Upper lobe of left lung (tissue), 6 donors: ENCODE measurements at regions not wholly inside any gene's neighbourhood (a gene's known extent, or its start where the extent isn't known, plus 50 kb on each side); places are given as distances from the start of the nearest gene placed in this dataset.
A peak's percentile ranks its signal among the peaks of the same experiment; 100 is the strongest.

Experiments
- ATAC-seq, 2 donors: fragments of 200-7000 bp; cut with Tn5 transposase; one replicate each; pipeline ENCODE4 v1.9.1; 2022; ENCODE audit warnings: mild to moderate bottlenecking in 2 of 2, moderate library complexity in 2 of 2; ENCODE audit not compliant: low FRiP score in 2 of 2
- DNase-seq, 2 donors: peaks; one replicate each; pipeline ENCODE4 v3.0.0-alpha.2; 2019 to 2020
- H3K27ac ChIP-seq, 4 donors: fragments of 200-600 bp; sonication (generic); one replicate each; pipeline ENCODE4 v1.5.1; 2016 to 2019
- H3K27me3 ChIP-seq, 4 donors: fragments of 200-600 bp; sonication (generic); one replicate each; pipeline ENCODE4 v1.5.1; 2017 to 2019
- H3K36me3 ChIP-seq, 4 donors: fragments of 200-600 bp; sonication (generic); one replicate each; pipeline ENCODE4 v1.5.1; 2016 to 2019
- H3K4me1 ChIP-seq, 4 donors: fragments of 200-600 bp; sonication (generic); one replicate each; pipeline ENCODE4 v1.5.1; 2018 to 2019
- H3K4me3 ChIP-seq, 4 donors: fragments of 200-600 bp; sonication (generic); one replicate each; pipeline ENCODE4 v1.5.1; 2017 to 2019; ENCODE audit warnings: mild to moderate bottlenecking in 2 of 4, moderate library complexity in 1 of 4
- H3K9me3 ChIP-seq, 4 donors: fragments of 200-600 bp; sonication (generic); one replicate each; pipeline ENCODE4 v1.5.1; 2018 to 2019
- CTCF ChIP-seq, 6 experiments: fragments of 450-650 bp in 4 of 6; fragments of 200-600 bp in 2 of 6; sonication (generic) in 2 of 6; IDR thresholded peaks; one replicate each; pipeline ENCODE4 v1.5.1; 2016 to 2019; ENCODE audit warnings: antibody characterized with exemption in 6 of 6
- EP300 ChIP-seq, 4 donors: sonication (generic); formaldehyde crosslinking; IDR thresholded peaks; one replicate each; pipeline ENCODE4 v1.5.1; 2017; ENCODE audit warnings: antibody characterized with exemption in 4 of 4, control low read depth in 2 of 4
- POLR2A ChIP-seq, 4 donors: fragments of 450-650 bp; IDR thresholded peaks; one replicate each; pipeline ENCODE4 v1.5.1; 2016 to 2017; ENCODE audit warnings: antibody characterized with exemption in 4 of 4, mild to moderate bottlenecking in 2 of 4
- POLR2AphosphoS5 ChIP-seq, 2 donors: sonication (generic); formaldehyde crosslinking; IDR thresholded peaks; one replicate each; pipeline ENCODE4 v1.5.1; 2017; ENCODE audit warnings: antibody characterized with exemption in 2 of 2
- WGBS, 2 donors: methylation state at CpG; one replicate each; pipeline ENCODE4 v1.1.5; 2017 to 2018; 5-methylcytosine and 5-hydroxymethylcytosine counted together
- donor health status: DM: no; HTN: no; CAD: no; lungs with moderate emphysema.
- donor health status: DM: no; HTN: yes; CAD: no; lungs with severe emphysema.

- no peak overlapping the region for H3K4me3 ChIP-seq
- no peaks in the 10 kb centered on the region for H3K9me3 ChIP-seq
- H3K27ac ChIP-seq, result no peak overlapping the region
- TF ChIP-seq CTCF (IDR thresholded peaks at IDR 0.05), result no peak
- TF ChIP-seq POLR2AphosphoS5 (IDR thresholded peaks at IDR 0.05), result no peak
- no peak for TF ChIP-seq POLR2A (IDR thresholded peaks at IDR 0.05)
- no peak for TF ChIP-seq EP300 (IDR thresholded peaks at IDR 0.05)
- H3K36me3 ChIP-seq, result no peaks in the 10 kb centered on the region
- no peaks in the 10 kb centered on the region for H3K27me3 ChIP-seq
- WGBS, 2 donors, result 90 to 91% methylated on average over 4 of the region's 4 CpGs
- H3K4me1 ChIP-seq, result peaks cover 27 to 32% (median 31%) of the 10 kb centered on the region in 4 donors
- DNase-seq (no peak), ATAC-seq (no peak)
These were observed 58.6 kb upstream of the AFF3 start for GRCh38 chr2:100200985-100201384.

- Histone ChIP-seq H3K9me3 (no peaks in the 10 kb centered on the region), H3K4me1 (peaks cover 40 to 47% (median 45%) of the 10 kb centered on the region in 4 donors), H3K4me3 (no peak overlapping the region), H3K27ac (peak overlapping the region in 3 of 4 donors; percentile 76 to 82 (median 82)), H3K27me3 (no peaks in the 10 kb centered on the region), H3K36me3 (no peaks in the 10 kb centered on the region)
- ATAC-seq, result no peak
- TF ChIP-seq POLR2A (IDR thresholded peaks at IDR 0.05), result no peak
- no peak for TF ChIP-seq CTCF (IDR thresholded peaks at IDR 0.05)
- no peak for TF ChIP-seq EP300 (IDR thresholded peaks at IDR 0.05)
- no peak for TF ChIP-seq POLR2AphosphoS5 (IDR thresholded peaks at IDR 0.05)
- DNase-seq, result no peak
- 75 to 89% methylated on average over 5 of the region's 5 CpGs for whole genome bisulfite sequencing, 2 donors
These were observed 57.0 kb upstream of the AFF3 start for GRCh38 chr2:100199421-100199820.

- H3K4me1 ChIP-seq, result peaks cover 46 to 54% (median 53%) of the 10 kb centered on the region in 4 donors
- peak; percentile 41 to 47 for DNase-seq
These were observed 56.3 kb upstream of the AFF3 start for GRCh38 chr2:100198461-100199230.

GRCh38 chr2:100197631-100198153 is 55.3 kb upstream of the AFF3 start:
- Histone ChIP-seq H3K4me1 (peaks cover 53 to 62% (median 62%) of the 10 kb centered on the region in 4 donors), H3K4me3 (no peak overlapping the region), H3K9me3 (no peaks in the 10 kb centered on the region), H3K27ac (peak overlapping the region; percentile 37 to 82 (median 79)), H3K36me3 (no peaks in the 10 kb centered on the region), H3K27me3 (no peaks in the 10 kb centered on the region)
- ATAC-seq (peak; percentile 59 to 64), DNase-seq (peak; percentile 85 to 89)
- TF ChIP-seq POLR2A (IDR thresholded peaks at IDR 0.05), result peak in 1 of 4 donors; percentile 28
- TF ChIP-seq EP300 (IDR thresholded peaks at IDR 0.05), result no peak
- 14 to 30% methylated on average over 8 of the region's 8 CpGs for WGBS, 2 donors

More at GRCh38 chr2:100198461-100199230, 56.3 kb upstream of the AFF3 start:
- no peak for TF ChIP-seq CTCF (IDR thresholded peaks at IDR 0.05)
- TF ChIP-seq POLR2A (IDR thresholded peaks at IDR 0.05), result no peak
- no peak for TF ChIP-seq POLR2AphosphoS5 (IDR thresholded peaks at IDR 0.05)
- no peak for TF ChIP-seq EP300 (IDR thresholded peaks at IDR 0.05)
- Histone ChIP-seq H3K27ac (peak overlapping the region; percentile 37 to 82 (median 79)), H3K27me3 (no peaks in the 10 kb centered on the region), H3K9me3 (no peaks in the 10 kb centered on the region), H3K4me3 (no peak overlapping the region), H3K36me3 (no peaks in the 10 kb centered on the region)
- ATAC-seq, result no peak
- 67 to 84% methylated on average over 8 to 13 of the region's 13 CpGs for WGBS, 2 donors

- Histone ChIP-seq H3K36me3 (no peaks in the 10 kb centered on the region), H3K27ac (peak overlapping the region; percentile 37 to 82 (median 79)), H3K27me3 (no peaks in the 10 kb centered on the region), H3K4me1 (peaks cover 58 to 69% (median 67%) of the 10 kb centered on the region in 4 donors), H3K4me3 (no peak overlapping the region), H3K9me3 (no peaks in the 10 kb centered on the region)
- TF ChIP-seq POLR2A (IDR thresholded peaks at IDR 0.05) (no peak), EP300 (IDR thresholded peaks at IDR 0.05) (no peak), POLR2AphosphoS5 (IDR thresholded peaks at IDR 0.05) (no peak), CTCF (IDR thresholded peaks at IDR 0.05) (no peak)
- ATAC-seq (no peak), DNase-seq (peak in 1 of 2 donors; percentile 60)
- WGBS, 2 donors, result 89 to 92% methylated on average over 18 of the region's 18 CpGs
These were observed 54.5 kb upstream of the AFF3 start for GRCh38 chr2:100196786-100197494.
